Caco-2 (cell line): ENCODE measurements at regions not wholly inside any gene's neighbourhood (a gene's known extent, or its start where the extent isn't known, plus 50 kb on each side); places are given as distances from the start of the nearest gene placed in this dataset.

Source experiments
- BruUV-seq: library from RNA; stranded (reverse); fragments of 400-500 nt; replicated peaks from 2 replicates; lab custom pipeline; 2021; lab: Mats Ljungman, UMichigan
- CTCF ChIA-PET: fragments of 300-600 bp; sonication (Branson Sonifier 250); formaldehyde crosslinking; loops from one replicate; lab custom pipeline; 2022; ENCODE audit warnings: antibody characterized with exemption; lab: Charles Lee
- POLR2A ChIA-PET: fragments of 300-600 bp; sonication (Branson Sonifier 250); formaldehyde crosslinking; loops from one replicate; lab custom pipeline; 2022; ENCODE audit warnings: antibody characterized with exemption; lab: Charles Lee
- DNase-seq, 2 experiments: peaks; one replicate each; pipeline versions ENCODE4 v3.0.0 to v3.0.0-alpha.2; 2020 to 2022
- H3K27me3 ChIP-seq: replicated peaks from 2 replicates; pipeline ENCODE4 v1.6.0; 2011; ENCODE audit warnings: low read length; ENCODE audit not compliant: control insufficient read depth, insufficient read depth
- H3K36me3 ChIP-seq: 2 replicates; pipeline ENCODE4 v1.5.1; 2011; ENCODE audit warnings: low read length; ENCODE audit not compliant: control insufficient read depth, insufficient read depth
- H3K4me1 ChIP-seq: fragments of 250-450 bp; sonication (Bioruptor Pico); 2 replicates; pipeline ENCODE4 v1.5.1; 2020; ENCODE audit warnings: mild to moderate bottlenecking
- H3K4me3 ChIP-seq: 2 replicates; pipeline ENCODE4 v1.5.1; 2011; ENCODE audit warnings: low read depth, mild to moderate bottlenecking, control low read depth, low read length
- H3K9me3 ChIP-seq: fragments of 250-450 bp; sonication (Bioruptor Pico); 2 replicates; pipeline ENCODE4 v1.5.1; 2020; ENCODE audit warnings: mild to moderate bottlenecking, moderate library complexity
- H3K27ac Mint-ChIP-seq: one replicate; pipeline ENCODE4 v1.8.0; 2022; ENCODE audit warnings: mixed read lengths; ENCODE audit not compliant: unreplicated experiment
- H3K27me3 Mint-ChIP-seq: one replicate; pipeline ENCODE4 v1.8.0; 2022; ENCODE audit warnings: mixed read lengths; ENCODE audit not compliant: insufficient read depth, unreplicated experiment
- H3K36me3 Mint-ChIP-seq: one replicate; pipeline ENCODE4 v1.8.0; 2022; ENCODE audit warnings: mild to moderate bottlenecking, mixed read lengths; ENCODE audit not compliant: insufficient read depth, unreplicated experiment
- H3K4me1 Mint-ChIP-seq: one replicate; pipeline ENCODE4 v1.8.0; 2022; ENCODE audit warnings: low read depth, mixed read lengths; ENCODE audit not compliant: unreplicated experiment
- H3K4me3 Mint-ChIP-seq: one replicate; pipeline ENCODE4 v1.8.0; 2022; ENCODE audit warnings: mild to moderate bottlenecking, moderate library complexity, mixed read lengths; ENCODE audit not compliant: unreplicated experiment
- H3K9me3 Mint-ChIP-seq: one replicate; pipeline ENCODE4 v1.8.0; 2022; ENCODE audit warnings: mixed read lengths; ENCODE audit not compliant: unreplicated experiment
- CTCF ChIP-seq, 2 experiments: fragments of 200-600 bp in 1 of 2; IDR thresholded peaks; 1 replicate in 1 of 2; 2 replicates in 1 of 2; pipeline versions ENCODE4 v1.5.1 to v1.8.0; 2011 to 2022; ENCODE audit warnings: antibody characterized with exemption in 1 of 2, control low read depth in 1 of 2, inconsistent platforms in 1 of 2, low read depth in 1 of 2, low read length in 1 of 2, mild to moderate bottlenecking in 1 of 2, moderate library complexity in 1 of 2; ENCODE audit not compliant: insufficient read depth in 1 of 2, severe bottlenecking in 1 of 2, unreplicated experiment in 1 of 2
- intact Hi-C: fragments of 100-400 bp; cut with micrococcal nuclease; formaldehyde crosslinking; loops from one replicate; pipeline ENCODE4 v1.10.0; 2022; ENCODE audit not compliant: unreplicated experiment

GRCh38 chr20:23156170-23156841 is 70.2 kb upstream of the CD93 start:
- TF ChIP-seq CTCF (IDR thresholded peaks at IDR 0.05; ENCODE audit: insufficient read depth in 1 of 2, low read depth in 1 of 2, low read length in 1 of 2, severe bottlenecking in 1 of 2, unreplicated experiment in 1 of 2): no peak
- BruUV-seq: no TSS peak
- DNase-seq: no peak
- H3K4me3 Mint-ChIP-seq: no peak overlapping the region
- peak overlapping the region; percentile 34 for H3K27ac Mint-ChIP-seq
- peaks cover 20% of the 10 kb centered on the region for H3K9me3 Mint-ChIP-seq
- H3K4me1 ChIP-seq: peaks cover 30% of the 10 kb centered on the region
- no peaks in the 10 kb centered on the region for H3K36me3 Mint-ChIP-seq
- POLR2A ChIA-PET: no interaction called here
- CTCF ChIA-PET: no interaction called here
- no peak overlapping the region for H3K4me3 ChIP-seq
- H3K27me3 ChIP-seq: no peaks in the 10 kb centered on the region
- H3K9me3 ChIP-seq: no peaks in the 10 kb centered on the region
- intact Hi-C loops: no loop called here
- peaks cover 44% of the 10 kb centered on the region for H3K4me1 Mint-ChIP-seq
- H3K27me3 Mint-ChIP-seq: no peaks in the 10 kb centered on the region
- no peaks in the 10 kb centered on the region for H3K36me3 ChIP-seq

- H3K4me3 ChIP-seq: no peak overlapping the region
- DNase-seq: no peak
- H3K27me3 Mint-ChIP-seq: no peaks in the 10 kb centered on the region
- no peaks in the 10 kb centered on the region for H3K9me3 ChIP-seq
- ChIA-PET CTCF (no interaction called here), POLR2A (no interaction called here)
- no peaks in the 10 kb centered on the region for H3K36me3 Mint-ChIP-seq
- H3K27me3 ChIP-seq: no peaks in the 10 kb centered on the region
- no TSS peak for BruUV-seq
- intact Hi-C loops: no loop called here
- no peaks in the 10 kb centered on the region for H3K36me3 ChIP-seq
- peaks cover 30% of the 10 kb centered on the region for H3K4me1 ChIP-seq
- peaks cover 20% of the 10 kb centered on the region for H3K9me3 Mint-ChIP-seq
- no peak overlapping the region for H3K4me3 Mint-ChIP-seq
- peaks cover 39% of the 10 kb centered on the region for H3K4me1 Mint-ChIP-seq
- H3K27ac Mint-ChIP-seq: peak overlapping the region; percentile 34
- no peak for TF ChIP-seq CTCF (IDR thresholded peaks at IDR 0.05; ENCODE audit: insufficient read depth in 1 of 2, low read depth in 1 of 2, low read length in 1 of 2, severe bottlenecking in 1 of 2, unreplicated experiment in 1 of 2)
These were observed 69.0 kb upstream of the CD93 start for GRCh38 chr20:23155141-23155590.

GRCh38 chr20:23153696-23154341 is 67.7 kb upstream of the CD93 start:
- Mint-ChIP-seq H3K9me3 (peaks cover 20% of the 10 kb centered on the region), H3K27ac (no peak overlapping the region), H3K27me3 (no peaks in the 10 kb centered on the region), H3K36me3 (no peaks in the 10 kb centered on the region), H3K4me3 (no peak overlapping the region), H3K4me1 (peaks cover 30% of the 10 kb centered on the region)
- CTCF ChIA-PET: no interaction called here
- TF ChIP-seq CTCF (IDR thresholded peaks at IDR 0.05; ENCODE audit: insufficient read depth in 1 of 2, low read depth in 1 of 2, low read length in 1 of 2, severe bottlenecking in 1 of 2, unreplicated experiment in 1 of 2): no peak
- intact Hi-C loops: no loop called here
- POLR2A ChIA-PET: no interaction called here
- Histone ChIP-seq H3K4me1 (peaks cover 30% of the 10 kb centered on the region), H3K36me3 (no peaks in the 10 kb centered on the region), H3K9me3 (no peaks in the 10 kb centered on the region), H3K27me3 (no peaks in the 10 kb centered on the region), H3K4me3 (no peak overlapping the region)
- no TSS peak for BruUV-seq
- no peak for DNase-seq
